Neuronal stem cell (in vitro differentiated cells): ENCODE measurements at regions not wholly inside any gene's neighbourhood (a gene's known extent, or its start where the extent isn't known, plus 50 kb on each side); places are given as distances from the start of the nearest gene placed in this dataset.

Experiments
- DNase-seq: peaks from one replicate; pipeline ENCODE4 v3.0.0-alpha.2; 2013; ENCODE audit warnings: low spot score
- H2AFZ ChIP-seq: one replicate; pipeline ENCODE4 v1.6.1; 2013; ENCODE audit warnings: mild to moderate bottlenecking, low read length, inconsistent platforms
- H2AK5ac ChIP-seq: 2 replicates; pipeline ENCODE4 v1.6.1; 2013; ENCODE audit warnings: low read depth, mild to moderate bottlenecking, inconsistent platforms, low read length, moderate library complexity, mixed read lengths
- H2BK120ac ChIP-seq: 2 replicates; pipeline ENCODE4 v1.6.1; 2013; ENCODE audit warnings: low read depth, mild to moderate bottlenecking, inconsistent platforms, low read length, moderate library complexity, mixed read lengths
- H2BK12ac ChIP-seq: one replicate; pipeline ENCODE4 v1.6.1; 2013; ENCODE audit warnings: low read length, inconsistent platforms
- H2BK15ac ChIP-seq: 2 replicates; pipeline ENCODE4 v1.6.1; 2013; ENCODE audit warnings: mild to moderate bottlenecking, low read length, inconsistent platforms, mixed read lengths
- H2BK5ac ChIP-seq: one replicate; pipeline ENCODE4 v1.6.1; 2013; ENCODE audit warnings: inconsistent platforms, mild to moderate bottlenecking, low read length, moderate library complexity
- H3K14ac ChIP-seq: one replicate; pipeline ENCODE4 v1.6.1; 2013; ENCODE audit warnings: low read length, inconsistent platforms
- H3K18ac ChIP-seq: 2 replicates; pipeline ENCODE4 v1.6.1; 2013; ENCODE audit warnings: low read length, inconsistent platforms
- H3K23ac ChIP-seq: 2 replicates; pipeline ENCODE4 v1.6.1; 2013; ENCODE audit warnings: low read depth, mild to moderate bottlenecking, mixed read lengths, low read length, inconsistent platforms; ENCODE audit not compliant: poor library complexity
- H3K27ac ChIP-seq: replicated peaks from 3 replicates; pipeline ENCODE4 v1.5.1; 2013; ENCODE audit warnings: low read length, inconsistent platforms
- H3K27me3 ChIP-seq, 3 experiments: 2 replicates each; pipeline ENCODE4 v1.6.1; 2013; ENCODE audit warnings: low read length in 3 of 3, mild to moderate bottlenecking in 2 of 3, inconsistent platforms in 1 of 3, low read depth in 1 of 3, mixed read lengths in 1 of 3, moderate library complexity in 1 of 3; ENCODE audit not compliant: control insufficient read depth in 3 of 3, insufficient read depth in 3 of 3
- H3K36me3 ChIP-seq, 2 donors: replicated peaks in 1 of 2; 2 replicates each; pipeline ENCODE4 v1.6.1; 2013; ENCODE audit warnings: low read length in 2 of 2; ENCODE audit not compliant: control insufficient read depth in 2 of 2, insufficient read depth in 2 of 2
- H3K4ac ChIP-seq: 2 replicates; pipeline ENCODE4 v1.6.1; 2013; ENCODE audit warnings: inconsistent platforms, mild to moderate bottlenecking, low read length, moderate library complexity
- H3K4me1 ChIP-seq, 2 donors: 1 replicate in 1 of 2; 2 replicates in 1 of 2; pipeline ENCODE4 v1.6.1; 2013; ENCODE audit warnings: low read length in 2 of 2, low read depth in 1 of 2; ENCODE audit not compliant: control insufficient read depth in 2 of 2, insufficient read depth in 1 of 2
- H3K4me2 ChIP-seq: one replicate; pipeline ENCODE4 v1.6.1; 2013; ENCODE audit warnings: mild to moderate bottlenecking, low read length, inconsistent platforms; ENCODE audit not compliant: insufficient read depth, poor library complexity, severe bottlenecking
- H3K4me3 ChIP-seq, 2 donors: 2 replicates each; pipeline ENCODE4 v1.5.1; 2013; ENCODE audit warnings: low read length in 2 of 2, mild to moderate bottlenecking in 2 of 2, inconsistent platforms in 1 of 2, moderate library complexity in 1 of 2
- H3K79me1 ChIP-seq: one replicate; pipeline ENCODE4 v1.6.1; 2013; ENCODE audit warnings: low read depth, mild to moderate bottlenecking, inconsistent platforms, low read length, moderate library complexity
- H3K9ac ChIP-seq: one replicate; pipeline ENCODE4 v1.6.1; 2013; ENCODE audit warnings: mild to moderate bottlenecking, low read depth, low read length, inconsistent platforms; ENCODE audit not compliant: poor library complexity
- H3K9me3 ChIP-seq, 2 donors: replicated peaks in 1 of 2; 2 replicates each; pipeline versions ENCODE3 to v1.6.1; 2013; ENCODE audit warnings: low read length in 2 of 2, mild to moderate bottlenecking in 2 of 2, inconsistent platforms in 1 of 2, low read depth in 1 of 2, mixed read lengths in 1 of 2, moderate library complexity in 1 of 2; ENCODE audit not compliant: control insufficient read depth in 2 of 2, insufficient read depth in 1 of 2
- H4K8ac ChIP-seq: one replicate; pipeline ENCODE4 v1.6.1; 2013; ENCODE audit warnings: low read depth, mild to moderate bottlenecking, inconsistent platforms, low read length, moderate library complexity
- H4K91ac ChIP-seq: one replicate; pipeline ENCODE4 v1.6.1; 2013; ENCODE audit warnings: low read length, low read depth, mild to moderate bottlenecking, inconsistent platforms; ENCODE audit not compliant: poor library complexity
- WGBS, 2 donors: extraction: QIAGEN DNeasy Blood & Tissue Kit; methylation state at CpG; one replicate each; pipeline ENCODE4 v1.1.7; 2013; ENCODE audit warnings: missing lambda C conversion rate in 2 of 2, mixed read lengths in 1 of 2; ENCODE audit not compliant: insufficient read length in 2 of 2, insufficient replicate concordance in 1 of 2; ENCODE audit errors: extremely low coverage in 2 of 2; 5-methylcytosine and 5-hydroxymethylcytosine counted together

DNA sequence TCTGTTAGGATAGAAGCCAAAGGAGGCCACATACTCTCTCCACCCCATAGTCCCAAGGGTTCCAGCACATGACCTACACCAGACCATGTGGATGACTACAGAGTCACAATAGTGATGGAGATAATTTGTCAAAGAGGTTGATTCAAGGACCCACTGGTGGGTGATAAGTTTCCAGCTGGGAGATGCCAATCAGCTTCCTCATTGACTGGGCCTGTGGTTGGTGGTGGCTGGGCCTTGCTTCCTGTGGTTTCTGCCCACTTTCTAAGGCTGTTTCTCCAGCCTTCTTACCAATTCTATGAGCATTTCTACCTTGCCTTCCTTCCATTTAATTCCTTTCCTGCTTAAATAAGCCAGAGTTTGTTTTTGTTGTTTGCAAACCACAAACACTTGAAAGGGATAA, 95.5 kb upstream of the CPEB2 start:
- Histone ChIP-seq H3K27me3 (no peaks in the 10 kb centered on the region), H3K4me3 (no peak overlapping the region), H2AFZ (no peak overlapping the region), H3K4me1 (no peaks in the 10 kb centered on the region), H2BK120ac (no peak overlapping the region), H4K91ac (no peak overlapping the region), H3K36me3 (no peaks in the 10 kb centered on the region), H3K9ac (no peak overlapping the region), H3K4me2 (no peak overlapping the region), H3K4ac (no peak overlapping the region), H2BK5ac (no peak overlapping the region), H3K9me3 (no peaks in the 10 kb centered on the region), H3K79me1 (no peaks in the 10 kb centered on the region), H3K14ac (no peak overlapping the region), H2BK12ac (no peak overlapping the region), H3K27ac (no peak overlapping the region), H4K8ac (no peak overlapping the region), H3K18ac (no peak overlapping the region), H2BK15ac (no peak overlapping the region), H2AK5ac (no peak overlapping the region), H3K23ac (no peak overlapping the region)
- no peak for DNase-seq

DNA sequence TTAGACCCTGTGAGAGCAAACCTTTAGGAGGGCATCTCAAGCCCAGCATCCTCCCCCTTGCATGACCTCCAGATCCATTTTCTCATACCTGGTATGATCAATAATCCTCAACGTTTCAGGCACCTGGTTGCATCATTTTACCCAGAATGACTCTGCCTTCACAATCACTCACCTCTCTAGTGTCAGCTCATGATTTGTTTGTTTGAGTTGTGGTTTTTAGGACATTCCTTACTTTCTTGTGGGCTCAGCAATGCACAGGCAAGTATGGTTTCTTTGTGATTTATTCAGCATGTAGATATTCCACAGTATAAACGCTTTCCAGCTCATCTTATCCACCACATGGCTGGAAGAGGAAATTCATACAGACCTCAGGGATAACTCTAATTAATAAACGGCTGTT, 93.6 kb upstream of the CPEB2 start:
- DNase-seq: no peak
- H2AK5ac ChIP-seq: no peak overlapping the region

DNA sequence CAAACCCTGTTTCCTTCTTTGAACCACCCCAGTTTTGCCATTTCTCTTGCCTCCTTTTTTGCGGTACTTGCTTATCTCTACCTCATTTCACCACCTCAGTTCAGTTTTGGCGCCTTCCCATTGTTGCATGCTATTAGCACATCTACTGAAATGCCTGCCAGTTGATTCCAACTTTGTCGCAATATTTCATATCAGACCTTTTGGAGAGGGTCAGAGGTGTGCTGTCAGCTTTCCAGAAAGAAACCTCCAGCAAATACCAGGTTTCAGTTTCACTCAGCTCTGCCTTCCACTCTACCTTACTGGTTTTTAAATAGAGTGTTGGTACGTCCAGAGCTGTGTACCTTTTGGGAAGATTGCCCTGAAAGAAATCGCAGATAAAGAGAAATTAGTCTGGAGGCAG, 91.9 kb upstream of the CPEB2 start:
- no CpG with 5 or more reads among the region's 5 CpGs for WGBS, 2 donors
- H2AK5ac ChIP-seq: no peak overlapping the region

More for the DNA sequence above, 93.6 kb upstream of the CPEB2 start:
- no peaks in the 10 kb centered on the region for H3K27me3 ChIP-seq
- H3K4me1 ChIP-seq: no peaks in the 10 kb centered on the region
- no peak overlapping the region for H4K91ac ChIP-seq
- no peak overlapping the region for H3K9ac ChIP-seq
- H3K23ac ChIP-seq: no peak overlapping the region
- H3K18ac ChIP-seq: no peak overlapping the region
- no CpG with 5 or more reads among the region's 3 CpGs for WGBS, 2 donors
- H3K14ac ChIP-seq: no peak overlapping the region
- no peaks in the 10 kb centered on the region for H3K79me1 ChIP-seq
- no peak overlapping the region for H2BK15ac ChIP-seq
- H4K8ac ChIP-seq: no peak overlapping the region
- H3K9me3 ChIP-seq: no peaks in the 10 kb centered on the region
- H3K4ac ChIP-seq: no peak overlapping the region
- H3K27ac ChIP-seq: no peak overlapping the region
- no peak overlapping the region for H2BK120ac ChIP-seq
- no peak overlapping the region for H2BK5ac ChIP-seq
- no peak overlapping the region for H2BK12ac ChIP-seq
- H3K36me3 ChIP-seq: no peaks in the 10 kb centered on the region
- no peak overlapping the region for H3K4me3 ChIP-seq
- H3K4me2 ChIP-seq: no peak overlapping the region
- no peak overlapping the region for H2AFZ ChIP-seq

DNA sequence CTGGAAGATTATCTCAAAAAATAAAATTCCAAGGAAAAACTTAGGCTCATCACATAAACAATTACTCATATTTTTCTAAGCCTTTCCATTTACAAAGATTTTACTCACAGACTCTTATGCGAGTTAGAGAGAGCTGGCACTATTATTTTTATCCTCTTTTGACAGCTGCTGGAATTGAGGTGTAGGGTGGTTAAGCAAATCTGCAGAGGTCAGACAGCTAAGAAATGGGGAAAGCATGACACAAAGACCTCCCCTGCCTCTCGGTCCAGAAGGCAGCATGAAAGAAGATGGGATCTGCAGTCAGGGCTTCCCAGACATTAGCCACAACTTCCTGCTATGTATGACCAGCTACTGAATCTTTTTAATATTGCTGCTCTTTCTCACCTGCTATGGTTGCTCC, 89.9 kb upstream of the CPEB2 start:
- no peak overlapping the region for H3K9ac ChIP-seq
- no peak overlapping the region for H2BK120ac ChIP-seq
- no peak for DNase-seq
- H3K27ac ChIP-seq: no peak overlapping the region
- no peak overlapping the region for H3K18ac ChIP-seq
- WGBS, 2 donors: no CpG with 5 or more reads among the region's 2 CpGs
- no peak overlapping the region for H2BK12ac ChIP-seq
- no peaks in the 10 kb centered on the region for H3K36me3 ChIP-seq
- no peaks in the 10 kb centered on the region for H3K9me3 ChIP-seq
- H2AFZ ChIP-seq: no peak overlapping the region
- H2AK5ac ChIP-seq: no peak overlapping the region
- no peak overlapping the region for H4K8ac ChIP-seq
- no peaks in the 10 kb centered on the region for H3K79me1 ChIP-seq
- H3K27me3 ChIP-seq: no peaks in the 10 kb centered on the region
- H3K4me3 ChIP-seq: no peak overlapping the region
- peaks cover 0 to 3% of the 10 kb centered on the region in 2 donors for H3K4me1 ChIP-seq
- H3K14ac ChIP-seq: no peak overlapping the region
- no peak overlapping the region for H2BK5ac ChIP-seq
- no peak overlapping the region for H3K23ac ChIP-seq
- H2BK15ac ChIP-seq: no peak overlapping the region
- H3K4me2 ChIP-seq: no peak overlapping the region
- H4K91ac ChIP-seq: no peak overlapping the region
- no peak overlapping the region for H3K4ac ChIP-seq

More for the DNA sequence above, 91.9 kb upstream of the CPEB2 start:
- Histone ChIP-seq H3K4me1 (no peaks in the 10 kb centered on the region), H4K8ac (no peak overlapping the region), H3K79me1 (no peaks in the 10 kb centered on the region), H2BK5ac (no peak overlapping the region), H3K4me2 (no peak overlapping the region), H3K14ac (no peak overlapping the region), H3K4me3 (no peak overlapping the region), H2BK120ac (no peak overlapping the region), H4K91ac (no peak overlapping the region), H2BK12ac (no peak overlapping the region), H3K27me3 (no peaks in the 10 kb centered on the region), H3K9me3 (no peaks in the 10 kb centered on the region), H3K18ac (no peak overlapping the region), H3K23ac (no peak overlapping the region), H2AFZ (no peak overlapping the region), H3K27ac (no peak overlapping the region), H3K36me3 (no peaks in the 10 kb centered on the region), H3K4ac (no peak overlapping the region), H3K9ac (no peak overlapping the region), H2BK15ac (no peak overlapping the region)
- DNase-seq: no peak
